CD4-positive, alpha-beta T cell (primary cell): ENCODE measurements at regions not wholly inside any gene's neighbourhood (a gene's known extent, or its start where the extent isn't known, plus 50 kb on each side); places are given as distances from the start of the nearest gene placed in this dataset.

Experiments
- ATAC-seq: fragments of 200-7000 bp; cut with Tn5 transposase; one replicate; pipeline ENCODE4 v1.10.0; 2022; ENCODE audit warnings: mild to moderate bottlenecking; ENCODE audit not compliant: poor library complexity
- CTCF ChIA-PET: fragments of 350-600 bp; sonication (Branson Sonifier 250); formaldehyde crosslinking; loops from one replicate; lab custom pipeline; 2021; ENCODE audit warnings: antibody characterized with exemption, inconsistent platforms; lab: Charles Lee
- POLR2A ChIA-PET: fragments of 350-600 bp; sonication (Branson Sonifier 250); formaldehyde crosslinking; loops from one replicate; lab custom pipeline; 2021; ENCODE audit warnings: antibody characterized with exemption, inconsistent platforms; lab: Charles Lee
- DNase-seq, 14 experiments: peaks; one replicate each; pipeline ENCODE4 v3.0.0-alpha.2; 2013 to 2020; ENCODE audit warnings: mixed read lengths in 2 of 14
- H3K27ac ChIP-seq, 2 donors: one replicate each; pipeline versions ENCODE4 v1.5.1 to v1.7.0; 2013; ENCODE audit warnings: low read length in 2 of 2, low read depth in 1 of 2, mild to moderate bottlenecking in 1 of 2
- H3K27me3 ChIP-seq, 2 experiments: 1 replicate in 1 of 2; 2 replicates in 1 of 2; pipeline versions ENCODE4 v1.6.1 to v1.7.0; 2013; ENCODE audit warnings: low read length in 2 of 2, control low read depth in 1 of 2, mild to moderate bottlenecking in 1 of 2, moderate library complexity in 1 of 2; ENCODE audit not compliant: insufficient read depth in 2 of 2, control insufficient read depth in 1 of 2
- H3K36me3 ChIP-seq: one replicate; pipeline ENCODE4 v1.6.1; 2013; ENCODE audit warnings: low read length, control low read depth; ENCODE audit not compliant: insufficient read depth
- H3K4me1 ChIP-seq: one replicate; pipeline ENCODE4 v1.6.1; 2013; ENCODE audit warnings: low read length, control low read depth; ENCODE audit not compliant: insufficient read depth
- H3K4me3 ChIP-seq: one replicate; pipeline ENCODE4 v1.5.1; 2013; ENCODE audit warnings: mild to moderate bottlenecking, low read length, moderate library complexity
- H3K9me3 ChIP-seq, 2 experiments: 1 replicate in 1 of 2; 2 replicates in 1 of 2; pipeline versions ENCODE4 v1.6.1 to v1.7.0; 2013; ENCODE audit warnings: low read length in 2 of 2, mild to moderate bottlenecking in 2 of 2, control low read depth in 1 of 2, moderate library complexity in 1 of 2; ENCODE audit not compliant: control insufficient read depth in 1 of 2, insufficient read depth in 1 of 2
- H3K27ac Mint-ChIP-seq: one replicate; pipeline ENCODE4 v1.8.0; 2020; ENCODE audit warnings: mixed read lengths
- H3K27me3 Mint-ChIP-seq: one replicate; pipeline ENCODE4 v1.8.0; 2021; ENCODE audit warnings: mixed read lengths
- H3K36me3 Mint-ChIP-seq: one replicate; pipeline ENCODE4 v1.8.0; 2021; ENCODE audit warnings: low read depth, mixed read lengths
- H3K4me1 Mint-ChIP-seq: one replicate; pipeline ENCODE4 v1.8.0; 2021; ENCODE audit warnings: low read depth, mixed read lengths
- H3K4me3 Mint-ChIP-seq: one replicate; pipeline ENCODE4 v1.8.0; 2020; ENCODE audit warnings: mild to moderate bottlenecking, mixed read lengths
- H3K9me3 Mint-ChIP-seq: one replicate; pipeline ENCODE4 v1.8.0; 2020; ENCODE audit warnings: mixed read lengths
- CTCF ChIP-seq: fragments of 200-600 bp; IDR thresholded peaks from one replicate; pipeline ENCODE4 v1.8.0; 2022; ENCODE audit warnings: antibody characterized with exemption, mild to moderate bottlenecking
- intact Hi-C, 2 experiments: fragments of 100-400 bp; cut with DNase I in 1 of 2; cut with micrococcal nuclease in 1 of 2; formaldehyde crosslinking; loops; one replicate each; pipeline versions ENCODE4 v1.15.1 to v1.9.0; 2023 to 2025; cut with DNase I, micrococcal nuclease

- ChIA-PET CTCF (no interaction called here), POLR2A (no interaction called here)
- no peak overlapping the region for H3K27ac Mint-ChIP-seq
- DNase-seq (no peak), ATAC-seq (no peak)
- Histone ChIP-seq H3K36me3 (no peaks in the 10 kb centered on the region), H3K27ac (no peak overlapping the region), H3K9me3 (no peaks in the 10 kb centered on the region), H3K4me1 (no peaks in the 10 kb centered on the region), H3K27me3 (no peaks in the 10 kb centered on the region), H3K4me3 (no peak overlapping the region)
- H3K4me3 Mint-ChIP-seq, result no peak overlapping the region
- peaks cover 13% of the 10 kb centered on the region for H3K9me3 Mint-ChIP-seq
- TF ChIP-seq CTCF, result no peak
- intact Hi-C loops, result no loop called here
- H3K27me3 Mint-ChIP-seq, result no peaks in the 10 kb centered on the region
- no peaks in the 10 kb centered on the region for H3K36me3 Mint-ChIP-seq
- H3K4me1 Mint-ChIP-seq, result no peaks in the 10 kb centered on the region
These were observed 176.9 kb upstream of the MDGA2 start for GRCh38 chr14:47852278-47852677.

- H3K36me3 Mint-ChIP-seq, result no peaks in the 10 kb centered on the region
- ChIA-PET POLR2A (no interaction called here), CTCF (no interaction called here)
- Histone ChIP-seq H3K4me3 (no peak overlapping the region), H3K27ac (no peak overlapping the region), H3K27me3 (no peaks in the 10 kb centered on the region), H3K4me1 (no peaks in the 10 kb centered on the region), H3K9me3 (peaks cover 3 to 8% of the 10 kb centered on the region in 2 experiments), H3K36me3 (no peaks in the 10 kb centered on the region)
- no peaks in the 10 kb centered on the region for H3K4me1 Mint-ChIP-seq
- no peak overlapping the region for H3K4me3 Mint-ChIP-seq
- no peak for TF ChIP-seq CTCF
- H3K27ac Mint-ChIP-seq, result no peak overlapping the region
- no peaks in the 10 kb centered on the region for H3K27me3 Mint-ChIP-seq
- no peak for DNase-seq
- peaks cover 17% of the 10 kb centered on the region for H3K9me3 Mint-ChIP-seq
- ATAC-seq, result no peak
- intact Hi-C loops, result no loop called here
These were observed 170.6 kb upstream of the MDGA2 start for GRCh38 chr14:47846008-47846407.

- H3K9me3 ChIP-seq, result peaks cover 3 to 8% of the 10 kb centered on the region in 2 experiments
- DNase-seq (no peak), ATAC-seq (no peak)
- peaks cover 9% of the 10 kb centered on the region for H3K9me3 Mint-ChIP-seq
- H3K36me3 Mint-ChIP-seq, result no peaks in the 10 kb centered on the region
- no peaks in the 10 kb centered on the region for H3K36me3 ChIP-seq
- intact Hi-C loops, result no loop called here
- H3K4me1 Mint-ChIP-seq, result no peaks in the 10 kb centered on the region
- no peak overlapping the region for H3K27ac ChIP-seq
- TF ChIP-seq CTCF, result no peak
- ChIA-PET CTCF (no interaction called here), POLR2A (no interaction called here)
- H3K4me3 Mint-ChIP-seq, result no peak overlapping the region
- no peaks in the 10 kb centered on the region for H3K4me1 ChIP-seq
- no peak overlapping the region for H3K27ac Mint-ChIP-seq
- H3K4me3 ChIP-seq, result no peak overlapping the region
- H3K27me3 ChIP-seq, result no peaks in the 10 kb centered on the region
- H3K27me3 Mint-ChIP-seq, result no peaks in the 10 kb centered on the region
These were observed 167.8 kb upstream of the MDGA2 start for GRCh38 chr14:47843236-47843635.
